Breast epithelium (tissue), 4 donors: ENCODE measurements at regions not wholly inside any gene's neighbourhood (a gene's known extent, or its start where the extent isn't known, plus 50 kb on each side); places are given as distances from the start of the nearest gene placed in this dataset.

Source experiments
- DNase-seq, 2 donors: peaks; one replicate each; pipeline ENCODE4 v3.0.0-alpha.2; 2019; ENCODE audit warnings: low spot score in 2 of 2
- H3K27ac ChIP-seq, 2 donors: fragments of 200-600 bp; sonication (generic) in 1 of 2; one replicate each; pipeline ENCODE4 v1.5.1; 2016 to 2019; ENCODE audit warnings: mild to moderate bottlenecking in 1 of 2
- H3K27me3 ChIP-seq, 2 donors: fragments of 200-600 bp; sonication (generic) in 1 of 2; one replicate each; pipeline versions ENCODE4 v1.5.1 to v1.6.0; 2017 to 2019; ENCODE audit warnings: control low read depth in 1 of 2, mild to moderate bottlenecking in 1 of 2
- H3K36me3 ChIP-seq: fragments of 200-600 bp; one replicate; pipeline ENCODE4 v1.5.1; 2019
- H3K4me1 ChIP-seq, 2 donors: fragments of 200-600 bp; sonication (generic); one replicate each; pipeline ENCODE4 v1.5.1; 2016 to 2019; ENCODE audit warnings: control low read depth in 1 of 2
- H3K4me3 ChIP-seq, 3 donors: fragments of 200-600 bp; sonication (generic); 1 replicate in 2 of 3; 2 replicates in 1 of 3; pipeline ENCODE4 v1.5.1; 2016 to 2019; ENCODE audit warnings: mild to moderate bottlenecking in 3 of 3, moderate library complexity in 2 of 3
- H3K9me3 ChIP-seq, 2 donors: fragments of 200-600 bp; sonication (generic) in 1 of 2; one replicate each; pipeline ENCODE4 v1.5.1; 2016 to 2019; ENCODE audit warnings: control low read depth in 1 of 2
- POLR2A ChIP-seq: fragments of 450-650 bp; IDR thresholded peaks from one replicate; pipeline ENCODE4 v1.6.1; 2016; ENCODE audit warnings: antibody characterized with exemption, mild to moderate bottlenecking, moderate library complexity
- POLR2AphosphoS5 ChIP-seq, 3 donors: sonication (generic); formaldehyde crosslinking; IDR thresholded peaks; one replicate each; pipeline ENCODE4 v1.6.1; 2017; ENCODE audit warnings: antibody characterized with exemption in 3 of 3
- intact Hi-C: fragments of 100-400 bp; cut with DNase I; formaldehyde crosslinking; loops from one replicate; pipeline ENCODE4 v1.15.1; 2023; ENCODE audit warnings: low total_unique reads
- TF ChIP-seq, protein P1 (sequence below), 3 donors: fragments of 450-650 bp; IDR thresholded peaks; one replicate each; pipeline ENCODE4 v1.5.1; 2016 to 2017; ENCODE audit warnings: antibody characterized with exemption in 3 of 3, mild to moderate bottlenecking in 3 of 3, moderate library complexity in 3 of 3

- no peaks in the 10 kb centered on the region for H3K9me3 ChIP-seq
- DNase-seq: no peak
- H3K36me3 ChIP-seq: no peaks in the 10 kb centered on the region
- no peaks in the 10 kb centered on the region for H3K27me3 ChIP-seq
- TF ChIP-seq POLR2AphosphoS5 (IDR thresholded peaks at IDR 0.05): no peak
- H3K4me1 ChIP-seq: no peaks in the 10 kb centered on the region
- intact Hi-C loops: no loop called here
- no peak overlapping the region for H3K27ac ChIP-seq
- H3K4me3 ChIP-seq: no peak overlapping the region
Measured at GRCh38 chr16:54718376-54718775, 212.3 kb upstream of the IRX5 start.

DNA sequence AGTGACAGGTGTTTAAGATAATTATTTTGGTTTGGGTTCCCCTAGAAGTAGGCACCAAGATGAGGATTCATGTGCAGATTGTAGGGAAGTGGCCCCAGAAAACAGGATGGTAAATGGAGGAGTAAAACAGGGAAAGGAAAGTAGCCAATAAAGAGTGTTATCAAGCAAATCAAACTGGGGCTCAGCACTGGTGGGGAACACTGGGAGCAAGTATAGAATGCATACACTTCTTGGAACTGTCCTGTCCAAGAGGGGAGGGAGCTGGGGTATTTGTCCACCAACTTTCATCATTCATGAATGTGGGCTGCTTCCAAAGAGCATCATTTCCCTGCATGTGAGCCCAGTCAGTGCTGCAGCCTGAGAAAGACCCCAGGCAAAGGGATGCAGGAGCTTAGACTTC lies 215.7 kb upstream of the IRX5 start:
- Histone ChIP-seq H3K27me3 (no peaks in the 10 kb centered on the region), H3K4me3 (no peak overlapping the region), H3K27ac (no peak overlapping the region), H3K9me3 (no peaks in the 10 kb centered on the region), H3K36me3 (no peaks in the 10 kb centered on the region), H3K4me1 (no peaks in the 10 kb centered on the region)
- intact Hi-C loops: no loop called here
- TF ChIP-seq, protein P1, sequence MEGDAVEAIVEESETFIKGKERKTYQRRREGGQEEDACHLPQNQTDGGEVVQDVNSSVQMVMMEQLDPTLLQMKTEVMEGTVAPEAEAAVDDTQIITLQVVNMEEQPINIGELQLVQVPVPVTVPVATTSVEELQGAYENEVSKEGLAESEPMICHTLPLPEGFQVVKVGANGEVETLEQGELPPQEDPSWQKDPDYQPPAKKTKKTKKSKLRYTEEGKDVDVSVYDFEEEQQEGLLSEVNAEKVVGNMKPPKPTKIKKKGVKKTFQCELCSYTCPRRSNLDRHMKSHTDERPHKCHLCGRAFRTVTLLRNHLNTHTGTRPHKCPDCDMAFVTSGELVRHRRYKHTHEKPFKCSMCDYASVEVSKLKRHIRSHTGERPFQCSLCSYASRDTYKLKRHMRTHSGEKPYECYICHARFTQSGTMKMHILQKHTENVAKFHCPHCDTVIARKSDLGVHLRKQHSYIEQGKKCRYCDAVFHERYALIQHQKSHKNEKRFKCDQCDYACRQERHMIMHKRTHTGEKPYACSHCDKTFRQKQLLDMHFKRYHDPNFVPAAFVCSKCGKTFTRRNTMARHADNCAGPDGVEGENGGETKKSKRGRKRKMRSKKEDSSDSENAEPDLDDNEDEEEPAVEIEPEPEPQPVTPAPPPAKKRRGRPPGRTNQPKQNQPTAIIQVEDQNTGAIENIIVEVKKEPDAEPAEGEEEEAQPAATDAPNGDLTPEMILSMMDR (IDR thresholded peaks at IDR 0.05): no peak
- no peak for TF ChIP-seq POLR2A
- no peak for TF ChIP-seq POLR2AphosphoS5 (IDR thresholded peaks at IDR 0.05)
- no peak for DNase-seq

DNA sequence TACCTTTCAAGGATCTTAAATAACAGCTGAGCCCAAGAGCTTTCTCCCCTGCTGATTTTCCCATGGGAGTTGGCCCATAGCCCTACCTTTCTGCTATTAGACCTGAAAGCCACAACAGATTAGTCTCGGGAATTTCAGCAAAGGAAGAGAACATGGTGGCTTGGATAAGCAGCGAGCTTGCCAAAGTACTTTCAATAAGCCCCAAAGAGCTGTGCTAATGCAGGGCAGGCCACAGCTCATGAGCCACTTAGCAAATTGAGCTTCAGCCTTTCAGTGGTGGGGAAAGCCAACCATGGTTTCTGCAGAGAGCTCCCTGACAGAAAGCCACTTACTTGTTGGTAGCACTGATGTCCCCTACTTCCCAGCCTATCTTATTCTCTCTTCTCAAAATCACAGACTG lies 217.8 kb upstream of the IRX5 start:
- intact Hi-C loops: no loop called here
- no peak overlapping the region for H3K27ac ChIP-seq
- no peaks in the 10 kb centered on the region for H3K9me3 ChIP-seq
- H3K4me3 ChIP-seq: no peak overlapping the region
- H3K4me1 ChIP-seq: no peaks in the 10 kb centered on the region
- TF ChIP-seq POLR2A (no peak), POLR2AphosphoS5 (IDR thresholded peaks at IDR 0.05) (no peak)
- TF ChIP-seq, protein P1 (IDR thresholded peaks at IDR 0.05): no peak
- H3K36me3 ChIP-seq: no peaks in the 10 kb centered on the region
- H3K27me3 ChIP-seq: no peaks in the 10 kb centered on the region
- no peak for DNase-seq

DNA sequence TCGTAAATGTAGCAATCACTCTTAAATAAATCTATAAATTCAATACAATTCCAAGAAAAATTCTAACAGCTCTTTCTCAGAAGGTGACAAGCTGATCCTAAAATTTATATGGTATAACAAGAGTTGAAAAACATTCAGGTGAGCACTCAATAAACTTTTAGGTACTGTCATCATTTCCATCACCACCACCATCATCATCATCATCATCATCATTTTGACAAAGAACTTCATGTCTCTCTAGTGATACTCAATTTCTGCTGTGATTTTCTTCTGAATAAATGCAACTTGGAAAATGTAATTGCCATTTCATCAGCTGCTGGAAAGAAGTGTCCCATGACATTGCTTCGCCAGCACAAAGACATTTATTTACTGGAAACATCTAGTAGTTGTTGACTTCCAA lies 222.9 kb upstream of the IRX5 start:
- intact Hi-C loops: loop anchor here (10.0 kb wide), 1 partner anchor 1783 kb away; no protein-coding TSS in a partner anchor
- Histone ChIP-seq H3K4me3 (no peak overlapping the region), H3K9me3 (no peaks in the 10 kb centered on the region), H3K27me3 (no peaks in the 10 kb centered on the region), H3K27ac (no peak overlapping the region), H3K4me1 (no peaks in the 10 kb centered on the region), H3K36me3 (no peaks in the 10 kb centered on the region)
- TF ChIP-seq POLR2A: no peak
- TF ChIP-seq, protein P1 (IDR thresholded peaks at IDR 0.05): no peak
- no peak for TF ChIP-seq POLR2AphosphoS5 (IDR thresholded peaks at IDR 0.05)
- no peak for DNase-seq

DNA sequence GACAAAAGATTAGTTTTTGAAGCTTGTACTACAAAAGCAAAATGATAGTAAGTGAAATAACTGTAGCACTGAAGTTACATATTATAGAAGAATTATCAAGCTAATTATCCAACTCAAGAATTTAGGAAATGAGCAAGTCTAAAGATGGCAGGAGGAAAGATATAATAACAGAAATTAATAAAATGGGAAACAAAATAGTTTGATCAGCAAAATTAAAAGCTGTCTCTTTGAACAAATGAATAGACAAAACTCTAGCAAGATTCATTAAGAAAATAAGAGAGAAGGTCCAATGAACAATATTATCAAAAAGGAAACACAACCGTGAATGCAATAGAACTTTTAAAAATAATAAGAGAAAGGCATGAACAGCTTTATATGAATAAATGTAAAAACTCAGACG lies 224.3 kb upstream of the IRX5 start:
- intact Hi-C loops: loop anchor here (10.0 kb wide), 1 partner anchor 1782 kb away; no protein-coding TSS in a partner anchor
- no peaks in the 10 kb centered on the region for H3K36me3 ChIP-seq
- H3K4me3 ChIP-seq: no peak overlapping the region
- no peaks in the 10 kb centered on the region for H3K27me3 ChIP-seq
- no peaks in the 10 kb centered on the region for H3K4me1 ChIP-seq
- peaks cover 0 to 3% of the 10 kb centered on the region in 2 donors for H3K9me3 ChIP-seq
- TF ChIP-seq POLR2A (no peak), POLR2AphosphoS5 (IDR thresholded peaks at IDR 0.05) (no peak)
- TF ChIP-seq, protein P1 (IDR thresholded peaks at IDR 0.05): no peak
- no peak for DNase-seq
- H3K27ac ChIP-seq: no peak overlapping the region

GRCh38 chr16:54703339-54703738 lies 227.3 kb upstream of the IRX5 start:
- Histone ChIP-seq H3K4me1 (no peaks in the 10 kb centered on the region), H3K4me3 (no peak overlapping the region), H3K27ac (no peak overlapping the region), H3K9me3 (peaks cover 0 to 7% of the 10 kb centered on the region in 2 donors), H3K27me3 (no peaks in the 10 kb centered on the region), H3K36me3 (no peaks in the 10 kb centered on the region)
- intact Hi-C loops: loop anchor here (10.0 kb wide), 1 partner anchor 1779 kb away; no protein-coding TSS in a partner anchor
- TF ChIP-seq, protein P1 (IDR thresholded peaks at IDR 0.05): no peak
- TF ChIP-seq POLR2AphosphoS5 (IDR thresholded peaks at IDR 0.05): no peak
- no peak for TF ChIP-seq POLR2A
- DNase-seq: no peak
